Fibroblast of the conjunctiva (primary cell): ENCODE measurements at regions not wholly inside any gene's neighbourhood (a gene's known extent, or its start where the extent isn't known, plus 50 kb on each side); places are given as distances from the start of the nearest gene placed in this dataset.

Source experiments
- DNase-seq: peaks from one replicate; pipeline ENCODE4 v3.0.0-alpha.2; 2010; ENCODE audit warnings: low read depth

GRCh38 chr13:79711631-79712030, 230.7 kb downstream of the NDFIP2 start:
- DNase-seq: no peak

DNA sequence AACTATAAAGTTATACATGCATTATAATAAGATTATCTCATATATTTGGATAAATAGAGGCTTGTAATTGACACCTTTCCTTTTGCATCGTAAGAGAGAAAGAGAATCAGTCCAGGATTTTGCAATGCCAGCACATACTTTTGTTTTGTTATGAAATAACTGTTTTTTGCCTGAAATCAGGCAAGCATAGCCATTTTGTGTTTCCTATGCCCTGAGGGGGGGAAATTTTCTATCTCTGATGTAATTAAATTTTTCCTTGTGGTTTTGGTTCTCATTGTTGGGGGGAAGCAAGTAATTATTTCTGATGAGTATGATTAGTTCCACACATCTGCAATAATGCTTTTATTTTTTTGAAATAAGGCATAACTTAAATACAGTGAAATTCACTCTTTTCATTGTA, 229.4 kb downstream of the NDFIP2 start:
- DNase-seq: peak; percentile 41

DNA sequence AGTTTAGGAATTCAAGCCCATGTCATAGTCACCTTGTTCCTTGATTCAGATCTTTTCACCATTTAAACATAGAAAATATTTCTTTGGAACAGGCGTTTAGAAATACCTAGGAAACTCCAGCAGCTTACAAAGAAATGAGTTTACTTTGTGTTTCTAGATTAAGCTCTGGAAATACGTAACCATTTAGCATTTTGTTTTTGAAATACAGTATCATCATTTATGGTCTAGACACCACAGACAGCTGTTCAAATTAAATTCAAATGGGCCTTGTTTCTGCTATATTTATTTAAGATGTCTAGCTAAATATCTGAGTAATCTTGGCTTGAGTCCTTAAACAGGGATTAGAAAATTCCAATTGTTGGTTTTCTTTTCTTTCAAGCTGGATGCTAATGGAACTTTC, 228.5 kb downstream of the NDFIP2 start:
- no peak for DNase-seq

GRCh38 chr13:79703772-79704171, 222.8 kb downstream of the NDFIP2 start:
- DNase-seq: no peak

DNA sequence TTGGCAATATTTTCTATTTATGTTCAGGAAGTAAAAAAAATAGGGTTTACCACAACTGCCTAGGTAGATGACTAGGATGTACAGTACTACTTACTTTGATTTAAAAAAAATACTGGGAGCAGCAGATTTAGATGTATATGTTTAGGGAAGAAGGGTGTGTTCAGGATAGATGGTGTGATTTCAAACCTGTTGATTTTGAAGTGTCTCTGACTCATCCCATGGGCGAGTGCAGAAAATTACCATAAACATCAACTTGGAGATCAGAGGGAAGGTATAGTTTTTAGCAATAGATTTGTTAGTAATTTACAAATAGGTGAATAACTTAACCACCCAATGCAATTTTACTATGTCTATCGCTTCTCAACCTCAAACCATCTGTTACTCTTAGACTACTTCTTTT, 214.8 kb downstream of the NDFIP2 start:
- DNase-seq: no peak

DNA sequence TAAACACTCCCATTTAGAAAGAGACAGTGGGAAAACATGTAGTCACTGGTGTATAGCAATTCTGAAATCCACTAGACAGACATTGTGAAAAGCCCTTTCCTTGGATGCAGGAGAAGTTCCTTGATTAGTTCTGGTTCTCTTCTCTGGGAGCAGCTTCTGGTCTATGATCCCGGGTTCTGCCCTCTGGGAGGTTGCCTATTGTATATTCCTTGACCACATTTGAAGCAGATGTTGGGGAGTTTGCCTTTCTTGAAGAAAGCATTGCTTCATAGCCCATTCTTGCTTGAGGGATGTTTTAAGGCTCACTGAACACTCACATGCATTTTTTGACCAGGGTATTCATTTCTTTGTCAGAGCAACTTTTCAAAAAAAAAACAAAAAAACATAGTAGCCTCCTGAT, 211.9 kb downstream of the NDFIP2 start:
- no peak for DNase-seq

GRCh38 chr13:79691826-79692225, 210.9 kb downstream of the NDFIP2 start:
- no peak for DNase-seq

DNA sequence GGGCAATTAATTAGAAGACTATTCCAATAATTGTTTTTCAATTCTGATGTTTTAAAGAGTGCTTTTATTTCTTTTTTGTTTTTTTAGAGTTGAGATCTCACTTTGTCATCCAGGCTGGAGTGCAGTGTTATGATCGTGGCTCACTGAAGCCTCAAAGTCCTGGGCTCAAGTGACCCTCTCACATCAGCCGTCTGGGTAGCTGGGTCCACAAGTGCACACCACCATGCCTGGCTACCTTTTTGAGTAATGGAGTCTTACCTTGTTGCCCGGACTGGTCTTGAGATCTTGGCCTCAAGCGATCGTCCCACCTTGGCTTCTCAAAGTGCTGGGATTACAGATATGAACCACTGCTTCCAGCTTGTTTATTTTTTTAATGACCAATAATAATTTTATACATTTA, 207.8 kb downstream of the NDFIP2 start:
- no peak for DNase-seq

GRCh38 chr13:79686441-79686840, 205.5 kb downstream of the NDFIP2 start:
- DNase-seq: no peak

- no peak for DNase-seq
Observed at GRCh38 chr13:79684371-79684770, 203.4 kb downstream of the NDFIP2 start.

DNA sequence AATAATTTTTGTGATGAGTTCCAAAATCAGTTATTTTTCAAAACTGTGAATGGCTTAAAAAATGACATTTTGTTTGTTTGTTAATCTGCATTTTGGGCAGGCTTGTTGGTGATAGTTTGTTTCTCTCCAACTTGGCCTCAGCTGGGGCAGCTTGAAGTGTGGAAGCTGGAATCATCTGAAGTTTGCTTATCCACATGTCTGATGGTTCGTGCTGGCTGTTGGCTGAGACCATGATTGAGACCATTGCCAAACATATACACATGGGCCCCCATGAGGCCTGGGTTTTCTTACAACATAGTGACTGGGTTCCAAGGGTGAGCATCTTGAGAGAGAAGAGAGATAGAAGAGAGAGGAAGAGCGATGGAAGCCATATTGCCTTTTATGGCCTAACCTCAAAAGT, 201.2 kb downstream of the NDFIP2 start:
- DNase-seq: no peak

DNA sequence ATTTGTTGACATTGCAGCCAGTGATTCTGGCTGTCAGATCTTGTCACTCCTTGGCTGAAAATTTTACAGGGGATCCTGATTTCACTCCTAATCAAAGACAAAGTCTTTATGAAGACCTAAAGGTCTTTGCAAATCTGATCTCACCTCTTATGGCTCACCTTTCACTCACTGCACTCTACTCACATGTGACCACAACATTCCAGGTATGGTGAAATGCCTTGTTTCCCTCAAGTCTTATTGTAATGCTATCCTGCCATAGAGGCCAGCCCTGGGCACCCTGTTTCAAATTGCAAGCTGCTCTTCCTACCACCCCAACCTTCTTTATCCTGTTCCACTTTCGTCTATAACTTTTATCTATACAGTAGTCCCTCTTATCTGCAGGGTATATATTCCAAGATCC, 200.1 kb downstream of the NDFIP2 start:
- DNase-seq: no peak

- no peak for DNase-seq
Observed at GRCh38 chr13:79680485-79680884, 199.5 kb downstream of the NDFIP2 start.

DNA sequence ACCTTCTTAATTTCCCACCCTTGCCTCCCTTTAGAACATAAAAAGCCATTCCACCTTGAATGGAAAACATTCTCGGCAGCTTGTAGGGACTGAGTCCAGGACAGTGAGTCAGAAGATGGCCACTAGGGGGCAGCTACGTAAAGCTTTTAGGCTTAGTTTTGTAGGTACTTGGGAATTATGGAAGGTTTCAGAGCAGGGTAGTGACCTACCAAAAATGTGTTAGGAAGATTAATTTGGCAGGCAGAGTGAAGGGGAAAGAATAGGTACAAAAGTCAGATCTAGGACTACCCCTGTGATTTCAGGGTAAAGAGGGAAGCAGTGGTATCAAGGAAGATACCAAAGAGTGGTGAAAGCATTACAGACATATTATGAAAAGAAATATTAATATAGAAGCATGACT, 198.4 kb downstream of the NDFIP2 start:
- peak; percentile 58 for DNase-seq

GRCh38 chr13:79678100-79678499, 197.1 kb downstream of the NDFIP2 start:
- DNase-seq: no peak

- DNase-seq: no peak
Observed at GRCh38 chr13:79675931-79676660, 195.1 kb downstream of the NDFIP2 start.

DNA sequence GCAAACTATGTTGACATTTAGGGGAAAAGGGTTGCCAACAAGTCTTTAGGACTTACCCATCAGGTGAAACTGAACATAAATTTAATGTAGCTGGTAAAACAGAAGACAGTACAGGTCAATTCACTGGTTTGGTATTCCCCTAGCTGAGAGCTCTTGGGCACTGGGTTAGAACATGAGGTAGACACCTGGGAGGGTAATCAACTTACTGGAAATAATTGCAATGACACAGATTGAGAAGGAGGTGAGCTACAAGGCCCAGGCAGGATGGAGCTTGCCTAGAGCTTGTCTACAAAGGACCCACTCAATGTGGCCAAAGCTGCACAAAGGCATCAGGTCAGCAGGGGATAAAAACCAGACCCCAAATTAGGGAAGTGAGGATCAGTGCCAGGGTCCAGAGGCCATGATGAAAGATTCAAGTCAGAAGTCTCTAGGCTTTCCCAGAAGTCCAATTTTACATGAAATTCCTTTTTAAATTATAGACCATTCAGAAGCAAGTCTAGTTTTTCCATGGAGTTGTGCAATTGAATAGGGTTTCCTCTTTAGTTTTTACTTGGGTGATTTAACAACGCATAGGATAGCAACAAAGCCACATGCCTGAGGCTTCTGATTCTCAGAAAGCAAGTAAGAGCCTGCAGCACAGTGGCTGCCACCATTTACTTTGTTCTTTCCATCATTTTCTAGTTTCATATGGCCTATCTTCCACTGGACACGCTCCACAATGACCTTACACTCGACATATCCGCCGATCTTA, 194.0 kb downstream of the NDFIP2 start:
- DNase-seq: no peak

GRCh38 chr13:79673993-79674377, 193.0 kb downstream of the NDFIP2 start:
- DNase-seq: no peak

DNA sequence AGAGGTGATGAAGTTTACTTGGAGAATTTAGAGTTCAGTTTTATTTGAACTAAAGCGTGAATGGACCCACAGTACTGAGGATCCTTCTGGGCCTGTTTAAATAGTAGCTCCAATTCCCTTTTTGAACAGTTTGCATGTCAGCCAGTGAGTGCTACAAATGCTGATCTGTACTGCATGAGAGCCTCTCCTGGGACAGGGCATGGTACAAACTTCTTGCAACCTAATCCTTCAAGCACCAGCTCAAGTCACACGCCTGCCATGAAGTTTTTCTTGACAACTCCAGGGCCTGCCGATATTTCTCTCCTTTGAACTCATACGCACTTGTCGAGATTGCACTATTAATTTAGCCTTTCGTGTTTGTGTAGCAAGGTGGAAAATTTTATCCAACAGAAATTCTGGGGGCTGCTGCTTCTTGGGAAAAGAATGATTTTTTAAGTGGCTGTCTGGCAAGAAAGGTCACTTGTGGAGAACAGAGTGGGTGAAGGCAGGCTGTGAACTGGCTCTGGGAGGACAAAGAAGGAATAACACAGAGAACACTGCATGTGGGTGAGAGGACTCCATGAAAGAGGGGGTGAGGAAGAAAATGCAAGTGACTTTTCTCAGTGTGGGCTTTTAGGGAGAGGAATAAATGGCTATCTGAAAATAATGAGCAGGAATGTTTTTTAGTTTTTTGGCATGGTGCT, 192.5 kb downstream of the NDFIP2 start:
- no peak for DNase-seq

DNA sequence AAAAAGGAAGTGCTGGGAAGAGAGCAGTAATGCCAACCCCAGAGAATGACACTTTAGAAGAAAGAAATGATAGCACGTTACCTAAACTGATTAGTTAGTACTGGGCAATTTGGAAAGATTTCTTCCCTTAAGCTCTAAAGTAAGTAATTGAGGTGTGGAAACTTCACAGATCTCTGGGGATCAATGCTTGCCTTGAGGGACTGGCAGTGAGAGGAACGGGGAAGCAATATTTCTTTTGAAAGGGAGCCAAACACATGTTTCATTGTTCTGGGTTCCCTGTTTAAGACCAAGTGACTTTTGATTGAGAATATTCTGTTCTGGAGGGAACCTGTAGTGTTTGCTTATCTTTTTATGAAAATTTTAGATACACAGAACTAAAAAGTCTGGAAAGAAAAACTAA, 190.5 kb downstream of the NDFIP2 start:
- DNase-seq: no peak

GRCh38 chr13:79668201-79668752, 187.3 kb downstream of the NDFIP2 start:
- DNase-seq: no peak

DNA sequence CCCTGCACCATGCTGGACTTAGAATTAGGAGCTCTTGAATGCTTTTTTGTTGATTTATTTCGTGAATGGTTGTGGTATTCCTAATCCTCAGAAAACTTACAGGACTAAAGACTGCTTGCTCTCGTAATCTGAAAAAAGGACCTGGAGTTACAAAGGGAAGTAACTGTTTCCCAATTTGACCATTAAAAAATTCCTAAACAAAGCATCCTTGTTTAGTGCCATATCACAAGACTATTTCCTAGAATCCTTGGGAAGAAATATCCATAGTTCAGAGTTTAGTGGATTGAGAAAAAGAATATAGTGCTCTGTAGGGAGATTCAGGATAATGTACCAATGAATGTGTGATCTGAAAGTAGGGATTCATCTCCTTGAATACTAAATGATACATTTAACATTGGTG, 186.8 kb downstream of the NDFIP2 start:
- no peak for DNase-seq
